ENCODE measurements at regions not wholly inside any gene's neighbourhood (a gene's known extent, or its start where the extent isn't known, plus 50 kb on each side); places are given as distances from the start of the nearest gene placed in this dataset.

GRCh38 chr2:234250926-234251325 is 200.4 kb downstream of the SPP2 start:
- Mint-ChIP-seq H3K4me3 (no peak overlapping the region), H3K27ac (no peak overlapping the region), H3K9me3 (peaks cover 0 to 7% (median 0%) of the 10 kb centered on the region in 7 donors), H3K36me3 (no peaks in the 10 kb centered on the region), H3K27me3 (ENCODE audit: low read depth in 3 of 3) (peaks cover 2 to 10% (median 6%) of the 10 kb centered on the region in 3 donors), H3K4me1 (no peaks in the 10 kb centered on the region)
- Histone ChIP-seq H2AFZ (ENCODE audit: insufficient read depth, low read depth, low read length, poor library complexity, severe bottlenecking) (no peak overlapping the region), H3K4me3 (replicated peaks in 1 of 3; ENCODE audit: low read depth in 2 of 3, low read length in 3 of 3) (no peak overlapping the region), H4K20me1 (ENCODE audit: insufficient read depth, low read length) (no peaks in the 10 kb centered on the region), H3K79me2 (ENCODE audit: insufficient read depth, low read length) (no peaks in the 10 kb centered on the region), H3K27me3 (ENCODE audit: control insufficient read depth in 2 of 2, insufficient read depth in 2 of 2, low read length in 2 of 2) (no peaks in the 10 kb centered on the region), H3K4me1 (ENCODE audit: control insufficient read depth in 1 of 2, insufficient read depth in 2 of 2, low read length in 2 of 2) (no peaks in the 10 kb centered on the region), H3K4me2 (replicated peaks; ENCODE audit: extremely low read depth, low read length, poor library complexity, severe bottlenecking) (no peak overlapping the region), H3K27ac (ENCODE audit: low read depth in 1 of 2, low read length in 2 of 2) (no peak overlapping the region), H3K36me3 (replicated peaks in 1 of 2; ENCODE audit: control insufficient read depth in 1 of 2, insufficient read depth in 2 of 2, low read length in 2 of 2) (no peaks in the 10 kb centered on the region), H3K9me3 (replicated peaks in 1 of 2; ENCODE audit: control insufficient read depth in 1 of 2, insufficient read depth in 1 of 2, low read length in 2 of 2) (no peaks in the 10 kb centered on the region), H3K9ac (ENCODE audit: insufficient read depth, low read length, poor library complexity, severe bottlenecking) (no peak overlapping the region)
- intact Hi-C loops (cut with micrococcal nuclease), result no loop called here
- no peak for DNase-seq
- no CpG with 5 or more reads among the region's 2 CpGs for WGBS (ENCODE audit: insufficient coverage)
- TF ChIP-seq CTCF (IDR thresholded peaks at IDR 0.05), result no peak

- no peaks in the 10 kb centered on the region for H3K79me2 ChIP-seq (ENCODE audit: insufficient read depth, low read length)
- no peaks in the 10 kb centered on the region for H3K4me1 ChIP-seq (ENCODE audit: control insufficient read depth in 1 of 2, insufficient read depth in 2 of 2, low read length in 2 of 2)
- Mint-ChIP-seq H3K27ac (no peak overlapping the region), H3K4me1 (no peaks in the 10 kb centered on the region), H3K4me3 (no peak overlapping the region), H3K9me3 (peaks cover 0 to 7% (median 0%) of the 10 kb centered on the region in 7 donors), H3K36me3 (no peaks in the 10 kb centered on the region), H3K27me3 (ENCODE audit: low read depth in 3 of 3) (peaks cover 3 to 9% (median 7%) of the 10 kb centered on the region in 3 donors)
- H3K27ac ChIP-seq (ENCODE audit: low read depth in 1 of 2, low read length in 2 of 2), result no peak overlapping the region
- no peaks in the 10 kb centered on the region for H3K36me3 ChIP-seq (replicated peaks in 1 of 2; ENCODE audit: control insufficient read depth in 1 of 2, insufficient read depth in 2 of 2, low read length in 2 of 2)
- no peak overlapping the region for H3K4me2 ChIP-seq (replicated peaks; ENCODE audit: extremely low read depth, low read length, poor library complexity, severe bottlenecking)
- H3K9me3 ChIP-seq (replicated peaks in 1 of 2; ENCODE audit: control insufficient read depth in 1 of 2, insufficient read depth in 1 of 2, low read length in 2 of 2), result no peaks in the 10 kb centered on the region
- 77% methylated on average over 3 of the region's 5 CpGs for WGBS (ENCODE audit: insufficient coverage)
- no peak for TF ChIP-seq CTCF (IDR thresholded peaks at IDR 0.05)
- no peaks in the 10 kb centered on the region for H3K27me3 ChIP-seq (ENCODE audit: control insufficient read depth in 2 of 2, insufficient read depth in 2 of 2, low read length in 2 of 2)
- no peaks in the 10 kb centered on the region for H4K20me1 ChIP-seq (ENCODE audit: insufficient read depth, low read length)
- H2AFZ ChIP-seq (ENCODE audit: insufficient read depth, low read depth, low read length, poor library complexity, severe bottlenecking), result no peak overlapping the region
- H3K9ac ChIP-seq (ENCODE audit: insufficient read depth, low read length, poor library complexity, severe bottlenecking), result no peak overlapping the region
- intact Hi-C loops (cut with micrococcal nuclease), result no loop called here
- DNase-seq, result no peak
- H3K4me3 ChIP-seq (replicated peaks in 1 of 3; ENCODE audit: low read depth in 2 of 3, low read length in 3 of 3), result no peak overlapping the region
Observed at GRCh38 chr2:234249873-234250272, 199.4 kb downstream of the SPP2 start.
